Calu3 (cell line): ENCODE measurements at regions not wholly inside any gene's neighbourhood (a gene's known extent, or its start where the extent isn't known, plus 50 kb on each side); places are given as distances from the start of the nearest gene placed in this dataset.

Experiments
- BruUV-seq: library from RNA; stranded (reverse); fragments of 400-500 nt; replicated peaks from 2 replicates; lab custom pipeline; 2021; lab: Mats Ljungman, UMichigan
- CTCF ChIA-PET: fragments of 300-600 bp; sonication (Branson Sonifier 250); formaldehyde crosslinking; loops from one replicate; lab custom pipeline; 2022; ENCODE audit warnings: antibody characterized with exemption; lab: Charles Lee
- DNase-seq: peaks from one replicate; pipeline ENCODE4 v3.0.0; 2022
- H3K27ac Mint-ChIP-seq: one replicate; pipeline ENCODE4 v1.8.0; 2022; ENCODE audit warnings: mixed read lengths; ENCODE audit not compliant: unreplicated experiment
- H3K27me3 Mint-ChIP-seq: one replicate; pipeline ENCODE4 v1.8.0; 2022; ENCODE audit warnings: mixed read lengths; ENCODE audit not compliant: unreplicated experiment
- H3K36me3 Mint-ChIP-seq: one replicate; pipeline ENCODE4 v1.8.0; 2022; ENCODE audit warnings: mild to moderate bottlenecking, moderate library complexity, mixed read lengths; ENCODE audit not compliant: insufficient read depth, unreplicated experiment
- H3K4me1 Mint-ChIP-seq: one replicate; pipeline ENCODE4 v1.8.0; 2022; ENCODE audit warnings: mild to moderate bottlenecking, low read depth, mixed read lengths; ENCODE audit not compliant: unreplicated experiment
- H3K4me3 Mint-ChIP-seq: one replicate; pipeline ENCODE4 v1.8.0; 2022; ENCODE audit warnings: mild to moderate bottlenecking, low read depth, moderate library complexity, mixed read lengths; ENCODE audit not compliant: unreplicated experiment
- H3K9me3 Mint-ChIP-seq: one replicate; pipeline ENCODE4 v1.8.0; 2022; ENCODE audit warnings: low read depth, mixed read lengths; ENCODE audit not compliant: unreplicated experiment
- intact Hi-C: fragments of 100-400 bp; cut with micrococcal nuclease; formaldehyde crosslinking; loops from one replicate; pipeline ENCODE4 v1.10.0; 2022; ENCODE audit not compliant: unreplicated experiment
- TF ChIP-seq, protein P1 (sequence below): fragments of 200-600 bp; IDR thresholded peaks from one replicate; pipeline ENCODE4 v1.8.0; 2022; ENCODE audit warnings: antibody characterized with exemption; ENCODE audit not compliant: unreplicated experiment

DNA sequence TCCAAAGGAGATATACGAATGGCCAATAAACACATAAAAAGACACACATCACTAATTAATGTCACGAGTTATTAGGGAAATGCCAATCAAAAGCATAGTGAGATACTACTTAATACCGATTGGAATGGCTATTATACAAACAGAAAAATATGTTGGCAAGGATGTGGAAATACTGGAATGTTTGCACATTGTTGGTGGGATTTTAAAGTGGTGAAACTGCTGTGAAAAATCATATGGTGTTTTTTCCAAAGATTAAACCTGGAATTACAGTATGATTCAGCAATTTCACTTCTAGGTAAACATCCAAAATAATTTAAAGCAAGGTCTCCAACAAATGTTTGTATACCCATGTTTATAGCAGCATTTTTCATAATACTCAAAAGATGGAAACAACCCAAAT lies 765.5 kb downstream of the VGLL3 start:
- DNase-seq = no peak
- no peak overlapping the region for H3K27ac Mint-ChIP-seq
- no peaks in the 10 kb centered on the region for H3K36me3 Mint-ChIP-seq
- no TSS peak for BruUV-seq
- no peak overlapping the region for H3K4me3 Mint-ChIP-seq
- H3K27me3 Mint-ChIP-seq = no peaks in the 10 kb centered on the region
- CTCF ChIA-PET = no interaction called here
- no peaks in the 10 kb centered on the region for H3K4me1 Mint-ChIP-seq
- no peaks in the 10 kb centered on the region for H3K9me3 Mint-ChIP-seq
- TF ChIP-seq, protein P1, sequence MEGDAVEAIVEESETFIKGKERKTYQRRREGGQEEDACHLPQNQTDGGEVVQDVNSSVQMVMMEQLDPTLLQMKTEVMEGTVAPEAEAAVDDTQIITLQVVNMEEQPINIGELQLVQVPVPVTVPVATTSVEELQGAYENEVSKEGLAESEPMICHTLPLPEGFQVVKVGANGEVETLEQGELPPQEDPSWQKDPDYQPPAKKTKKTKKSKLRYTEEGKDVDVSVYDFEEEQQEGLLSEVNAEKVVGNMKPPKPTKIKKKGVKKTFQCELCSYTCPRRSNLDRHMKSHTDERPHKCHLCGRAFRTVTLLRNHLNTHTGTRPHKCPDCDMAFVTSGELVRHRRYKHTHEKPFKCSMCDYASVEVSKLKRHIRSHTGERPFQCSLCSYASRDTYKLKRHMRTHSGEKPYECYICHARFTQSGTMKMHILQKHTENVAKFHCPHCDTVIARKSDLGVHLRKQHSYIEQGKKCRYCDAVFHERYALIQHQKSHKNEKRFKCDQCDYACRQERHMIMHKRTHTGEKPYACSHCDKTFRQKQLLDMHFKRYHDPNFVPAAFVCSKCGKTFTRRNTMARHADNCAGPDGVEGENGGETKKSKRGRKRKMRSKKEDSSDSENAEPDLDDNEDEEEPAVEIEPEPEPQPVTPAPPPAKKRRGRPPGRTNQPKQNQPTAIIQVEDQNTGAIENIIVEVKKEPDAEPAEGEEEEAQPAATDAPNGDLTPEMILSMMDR = no peak
- intact Hi-C loops = no loop called here

GRCh38 chr3:86221601-86222000 lies 769.3 kb downstream of the VGLL3 start:
- CTCF ChIA-PET = no interaction called here
- H3K4me3 Mint-ChIP-seq = no peak overlapping the region
- BruUV-seq = no TSS peak
- H3K36me3 Mint-ChIP-seq = no peaks in the 10 kb centered on the region
- no peaks in the 10 kb centered on the region for H3K4me1 Mint-ChIP-seq
- no peaks in the 10 kb centered on the region for H3K27me3 Mint-ChIP-seq
- H3K9me3 Mint-ChIP-seq = no peaks in the 10 kb centered on the region
- intact Hi-C loops = no loop called here
- TF ChIP-seq, protein P1 = no peak
- DNase-seq = no peak
- H3K27ac Mint-ChIP-seq = no peak overlapping the region

DNA sequence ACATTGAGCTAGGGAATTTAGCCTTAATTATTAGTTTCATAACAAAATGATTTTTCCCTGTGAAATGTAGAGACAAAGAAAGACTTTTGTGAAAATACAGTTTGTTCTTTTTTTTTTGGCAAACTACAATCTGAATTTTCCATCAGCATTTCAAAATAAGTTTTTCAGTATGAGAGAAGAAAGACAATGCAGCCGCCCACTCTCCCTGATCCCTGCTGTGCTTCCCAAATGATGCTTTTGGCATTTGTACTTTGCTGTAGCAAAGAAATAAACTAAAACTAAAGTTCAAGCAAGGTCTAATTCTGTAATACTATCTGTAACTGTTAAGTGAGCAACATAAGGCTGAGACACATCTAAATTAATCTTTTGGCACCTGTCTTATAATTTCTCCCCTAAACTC lies 782.2 kb downstream of the VGLL3 start:
- Mint-ChIP-seq H3K9me3 (peaks cover 2% of the 10 kb centered on the region), H3K4me3 (no peak overlapping the region), H3K27ac (no peak overlapping the region), H3K27me3 (no peaks in the 10 kb centered on the region), H3K36me3 (no peaks in the 10 kb centered on the region), H3K4me1 (no peaks in the 10 kb centered on the region)
- CTCF ChIA-PET = no interaction called here
- TF ChIP-seq, protein P1 = no peak
- intact Hi-C loops = no loop called here
- DNase-seq = no peak
- BruUV-seq = no TSS peak

GRCh38 chr3:86182606-86183005 lies 808.3 kb downstream of the VGLL3 start:
- CTCF ChIA-PET = no interaction called here
- BruUV-seq = no TSS peak
- no peaks in the 10 kb centered on the region for H3K36me3 Mint-ChIP-seq
- no peaks in the 10 kb centered on the region for H3K27me3 Mint-ChIP-seq
- TF ChIP-seq, protein P1 = no peak
- no peak overlapping the region for H3K4me3 Mint-ChIP-seq
- H3K27ac Mint-ChIP-seq = no peak overlapping the region
- DNase-seq = no peak
- intact Hi-C loops = no loop called here
- H3K4me1 Mint-ChIP-seq = no peaks in the 10 kb centered on the region
- H3K9me3 Mint-ChIP-seq = no peaks in the 10 kb centered on the region
